ENCODE measurements at regions not wholly inside any gene's neighbourhood (a gene's known extent, or its start where the extent isn't known, plus 50 kb on each side); places are given as distances from the start of the nearest gene placed in this dataset.

- TF ChIP-seq CTCF (IDR thresholded peaks at IDR 0.05; ENCODE audit: extremely low read depth, missing control alignments) = no peak
- DNase-seq (ENCODE audit: low spot score) = no peak
These were observed 259.8 kb upstream of the MON1B start for GRCh38 chr16:76931186-76931585.

DNA sequence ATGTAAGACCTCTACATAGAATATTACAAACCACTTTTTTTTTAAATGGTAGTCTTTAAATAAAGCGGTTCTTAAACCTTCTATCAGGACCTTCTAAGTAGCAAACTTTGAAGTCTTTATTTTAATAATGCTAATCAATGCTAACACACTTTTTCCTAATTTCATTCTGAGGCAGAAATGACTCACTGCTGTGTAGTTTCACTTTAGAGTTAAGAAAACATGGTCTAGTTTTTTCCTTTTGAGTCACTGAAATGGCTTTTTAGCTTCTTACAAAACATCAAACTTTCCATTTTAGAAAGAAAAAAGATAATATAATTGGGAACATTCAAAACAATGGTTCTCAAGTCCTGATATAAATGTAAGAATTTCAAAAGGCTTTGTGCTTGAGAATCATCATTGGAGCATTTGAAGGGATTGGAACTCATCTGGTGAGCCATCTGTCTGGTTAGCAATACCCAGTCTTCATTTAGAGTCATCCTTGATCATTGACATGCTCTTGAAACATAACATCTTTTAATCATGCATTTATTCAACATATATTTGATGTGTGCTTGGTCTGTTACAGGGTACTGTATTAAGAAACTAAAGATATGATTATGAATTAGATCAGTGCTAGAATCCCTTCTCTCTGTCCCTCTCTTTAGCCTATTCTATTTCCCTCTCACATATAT, 258.3 kb upstream of the MON1B start:
- no peak for DNase-seq (ENCODE audit: low spot score)
- no peak for TF ChIP-seq CTCF (IDR thresholded peaks at IDR 0.05; ENCODE audit: extremely low read depth, missing control alignments)

- TF ChIP-seq CTCF (IDR thresholded peaks at IDR 0.05; ENCODE audit: extremely low read depth, missing control alignments) = no peak
- no peak for DNase-seq (ENCODE audit: low spot score)
These were observed 250.7 kb upstream of the MON1B start for GRCh38 chr16:76940251-76940650.

DNA sequence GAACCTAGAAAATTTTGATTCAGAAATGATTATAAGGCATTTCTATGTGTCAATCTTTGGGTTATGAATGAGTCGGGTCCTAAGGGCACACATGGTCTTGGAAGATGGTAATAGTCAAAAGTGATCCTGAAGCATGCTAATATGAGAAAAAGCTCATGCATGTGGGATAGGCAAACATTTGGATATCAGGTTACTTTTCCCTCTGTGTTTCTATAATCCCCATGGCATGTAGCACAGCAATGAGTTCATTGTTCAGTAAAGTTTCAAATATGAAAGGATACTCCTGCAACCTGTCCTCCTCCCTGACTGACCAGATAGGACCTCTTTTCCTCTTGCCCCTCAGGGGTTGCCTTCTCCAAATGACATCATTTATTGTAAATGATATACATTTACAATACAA, 249.9 kb upstream of the MON1B start:
- no peak for DNase-seq (ENCODE audit: low spot score)
- no peak for TF ChIP-seq CTCF (IDR thresholded peaks at IDR 0.05; ENCODE audit: extremely low read depth, missing control alignments)

DNA sequence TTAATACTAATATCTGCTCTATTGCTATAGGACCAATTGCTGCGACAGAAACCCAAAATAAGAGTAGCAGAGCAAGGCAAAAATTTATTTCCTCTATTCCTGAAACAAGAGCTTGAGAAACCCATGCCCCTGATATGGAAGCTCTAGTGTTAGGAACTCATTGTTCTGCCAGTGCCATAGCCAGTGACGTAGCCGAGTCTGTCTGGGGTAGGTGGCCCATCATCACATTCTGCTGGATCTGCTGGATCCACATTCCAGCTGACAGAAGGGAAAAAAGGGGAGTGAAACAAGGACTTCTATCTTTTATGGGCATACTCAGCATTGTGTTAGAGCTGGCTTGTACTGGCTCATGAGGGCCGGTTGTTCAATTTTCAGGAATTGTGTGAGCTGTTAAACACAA, 248.9 kb upstream of the MON1B start:
- DNase-seq (ENCODE audit: low spot score) = no peak
- no peak for TF ChIP-seq CTCF (IDR thresholded peaks at IDR 0.05; ENCODE audit: extremely low read depth, missing control alignments)

- no peak for DNase-seq (ENCODE audit: low spot score)
- no peak for TF ChIP-seq CTCF (IDR thresholded peaks at IDR 0.05; ENCODE audit: extremely low read depth, missing control alignments)
These were observed 247.1 kb upstream of the MON1B start for GRCh38 chr16:76943921-76944320.

DNA sequence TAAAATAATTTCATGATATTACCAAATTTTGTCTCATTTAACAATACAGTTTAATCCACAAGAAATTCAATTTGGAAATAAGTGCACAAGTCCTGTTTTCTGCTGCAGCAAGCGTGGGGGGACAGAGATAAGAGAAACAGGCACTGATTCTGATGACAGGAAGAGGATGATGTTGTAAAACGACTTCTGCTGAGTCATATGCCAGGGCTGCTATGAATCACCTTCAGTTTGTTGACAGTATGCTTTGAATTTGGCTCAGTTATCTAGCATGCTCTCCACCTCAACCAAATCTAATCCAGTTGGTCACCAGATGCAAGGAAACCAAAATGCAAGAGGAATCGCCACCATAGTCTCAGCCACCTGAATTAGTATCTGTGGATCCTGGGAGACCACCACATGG, 244.1 kb upstream of the MON1B start:
- TF ChIP-seq CTCF (IDR thresholded peaks at IDR 0.05; ENCODE audit: extremely low read depth, missing control alignments) = no peak
- DNase-seq (ENCODE audit: low spot score) = no peak
